CD14-positive monocyte (primary cell): ENCODE measurements at regions not wholly inside any gene's neighbourhood (a gene's known extent, or its start where the extent isn't known, plus 50 kb on each side); places are given as distances from the start of the nearest gene placed in this dataset.

ENCODE experiments used
- DNase-seq, 3 donors: peaks; one replicate each; pipeline ENCODE4 v3.0.0-alpha.2; 2011 to 2022
- H2AFZ ChIP-seq: 2 replicates; pipeline ENCODE4 v1.6.0; 2012; ENCODE audit warnings: mild to moderate bottlenecking, low read depth, low read length, inconsistent platforms; ENCODE audit not compliant: insufficient read depth, poor library complexity, severe bottlenecking
- H3K27ac ChIP-seq, 2 donors: 1 replicate in 1 of 2; 2 replicates in 1 of 2; pipeline ENCODE4 v1.5.1; 2012 to 2013; ENCODE audit warnings: low read length in 2 of 2, control low read depth in 1 of 2, inconsistent platforms in 1 of 2, low read depth in 1 of 2, mild to moderate bottlenecking in 1 of 2
- H3K27me3 ChIP-seq, 2 donors: one replicate each; pipeline versions ENCODE4 v1.6.0 to v1.6.1; 2011 to 2013; ENCODE audit warnings: low read length in 2 of 2; ENCODE audit not compliant: control insufficient read depth in 2 of 2, insufficient read depth in 2 of 2
- H3K36me3 ChIP-seq, 2 donors: replicated peaks in 1 of 2; 1 replicate in 1 of 2; 2 replicates in 1 of 2; pipeline versions ENCODE4 v1.5.1 to v1.6.1; 2012 to 2013; ENCODE audit warnings: low read length in 2 of 2, control low read depth in 1 of 2, inconsistent platforms in 1 of 2, mild to moderate bottlenecking in 1 of 2; ENCODE audit not compliant: insufficient read depth in 2 of 2, control insufficient read depth in 1 of 2
- H3K4me1 ChIP-seq, 2 donors: 1 replicate in 1 of 2; 2 replicates in 1 of 2; pipeline versions ENCODE4 v1.5.1 to v1.6.1; 2012 to 2013; ENCODE audit warnings: low read length in 2 of 2, control low read depth in 1 of 2, inconsistent platforms in 1 of 2, mild to moderate bottlenecking in 1 of 2, moderate library complexity in 1 of 2; ENCODE audit not compliant: insufficient read depth in 2 of 2, control insufficient read depth in 1 of 2
- H3K4me2 ChIP-seq: replicated peaks from 2 replicates; pipeline ENCODE3; 2012; ENCODE audit warnings: low read length, moderate library complexity, mild to moderate bottlenecking; ENCODE audit not compliant: poor library complexity, severe bottlenecking; ENCODE audit errors: extremely low read depth
- H3K4me3 ChIP-seq, 3 experiments: fragments of 200-600 bp in 1 of 3; sonication (generic) in 1 of 3; replicated peaks in 1 of 3; 1 replicate in 2 of 3; 2 replicates in 1 of 3; pipeline ENCODE4 v1.5.1; 2011 to 2013; ENCODE audit warnings: low read length in 3 of 3, mild to moderate bottlenecking in 3 of 3, control low read depth in 2 of 3, low read depth in 2 of 3, inconsistent platforms in 1 of 3, moderate library complexity in 1 of 3
- H3K79me2 ChIP-seq: 2 replicates; pipeline ENCODE4 v1.6.0; 2012; ENCODE audit warnings: mild to moderate bottlenecking, control low read depth, inconsistent platforms, low read length, moderate library complexity; ENCODE audit not compliant: insufficient read depth
- H3K9ac ChIP-seq: 2 replicates; pipeline ENCODE4 v1.6.0; 2017; ENCODE audit warnings: low read length, mild to moderate bottlenecking; ENCODE audit not compliant: insufficient read depth, poor library complexity, severe bottlenecking
- H3K9me3 ChIP-seq, 2 donors: replicated peaks in 1 of 2; 1 replicate in 1 of 2; 2 replicates in 1 of 2; pipeline versions ENCODE4 v1.5.1 to v1.6.1; 2012 to 2013; ENCODE audit warnings: low read length in 2 of 2, control low read depth in 1 of 2; ENCODE audit not compliant: control insufficient read depth in 1 of 2, insufficient read depth in 1 of 2
- H4K20me1 ChIP-seq: 2 replicates; pipeline ENCODE4 v1.6.0; 2012; ENCODE audit warnings: mild to moderate bottlenecking, low read length, control low read depth, moderate library complexity; ENCODE audit not compliant: insufficient read depth
- H3K27ac Mint-ChIP-seq, 7 donors: one replicate each; pipeline ENCODE4 v1.8.0; 2020; ENCODE audit warnings: mild to moderate bottlenecking in 7 of 7, mixed read lengths in 7 of 7, moderate library complexity in 6 of 7, inconsistent platforms in 2 of 7
- H3K27me3 Mint-ChIP-seq, 3 donors: one replicate each; pipeline ENCODE4 v1.8.0; 2021 to 2022; ENCODE audit warnings: low read depth in 3 of 3, mild to moderate bottlenecking in 3 of 3, mixed read lengths in 3 of 3, moderate library complexity in 3 of 3, inconsistent platforms in 1 of 3
- H3K36me3 Mint-ChIP-seq, 2 donors: one replicate each; pipeline ENCODE4 v1.8.0; 2020; ENCODE audit warnings: mixed read lengths in 2 of 2, inconsistent platforms in 1 of 2, mild to moderate bottlenecking in 1 of 2
- H3K4me1 Mint-ChIP-seq: one replicate; pipeline ENCODE4 v1.8.0; 2020; ENCODE audit warnings: mild to moderate bottlenecking, mixed read lengths
- H3K4me3 Mint-ChIP-seq, 2 donors: one replicate each; pipeline ENCODE4 v1.8.0; 2020; ENCODE audit warnings: mild to moderate bottlenecking in 2 of 2, mixed read lengths in 2 of 2, moderate library complexity in 1 of 2
- H3K9me3 Mint-ChIP-seq, 7 donors: one replicate each; pipeline ENCODE4 v1.8.0; 2020 to 2022; ENCODE audit warnings: mixed read lengths in 7 of 7, mild to moderate bottlenecking in 6 of 7, moderate library complexity in 6 of 7, inconsistent platforms in 2 of 7
- WGBS: methylation state at CpG from one replicate; pipeline ENCODE4 v1.1.5; 2013; ENCODE audit warnings: missing lambda C conversion rate; ENCODE audit not compliant: insufficient coverage; 5-methylcytosine and 5-hydroxymethylcytosine counted together
- intact Hi-C, 2 donors: fragments of 100-400 bp; cut with micrococcal nuclease; formaldehyde crosslinking; loops; one replicate each; pipeline versions ENCODE4 v1.15.0 to v1.15.1; 2023
- TF ChIP-seq, protein P1 (sequence below): fragments of 200-600 bp; IDR thresholded peaks from one replicate; pipeline ENCODE4 v1.8.0; 2022; ENCODE audit warnings: antibody characterized with exemption, mild to moderate bottlenecking

DNA sequence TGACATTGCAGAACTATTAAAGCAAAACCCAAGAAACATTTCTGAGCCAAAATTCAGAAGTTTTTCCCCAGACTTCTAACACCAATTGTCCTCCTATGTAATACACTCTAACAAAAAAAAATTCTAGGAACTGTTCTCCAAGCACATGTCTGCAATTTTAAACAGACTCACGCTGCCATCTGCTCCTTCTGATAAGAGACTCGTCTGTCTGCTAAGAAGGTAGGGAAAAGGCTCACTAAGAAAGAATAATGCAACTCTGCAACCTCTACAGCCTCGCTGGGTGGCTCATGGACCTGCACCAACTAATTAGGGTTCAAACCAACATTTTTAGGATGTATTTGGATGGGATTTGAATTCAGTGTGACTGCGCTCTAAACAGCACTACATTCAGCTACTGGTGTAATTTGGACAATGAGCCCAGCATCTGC is 366.5 kb downstream of the DSC3 start:
- no CpG with 5 or more reads among the region's 4 CpGs for WGBS
- Histone ChIP-seq H4K20me1 (no peaks in the 10 kb centered on the region), H3K27ac (no peak overlapping the region), H3K36me3 (no peaks in the 10 kb centered on the region), H3K27me3 (no peaks in the 10 kb centered on the region), H2AFZ (no peak overlapping the region), H3K4me1 (no peaks in the 10 kb centered on the region), H3K9me3 (no peaks in the 10 kb centered on the region), H3K4me2 (no peak overlapping the region), H3K79me2 (no peaks in the 10 kb centered on the region), H3K4me3 (no peak overlapping the region), H3K9ac (no peak overlapping the region)
- no peaks in the 10 kb centered on the region for H3K4me1 Mint-ChIP-seq
- H3K4me3 Mint-ChIP-seq: no peak overlapping the region
- intact Hi-C loops: no loop called here
- H3K27ac Mint-ChIP-seq: no peak overlapping the region
- TF ChIP-seq, protein P1, sequence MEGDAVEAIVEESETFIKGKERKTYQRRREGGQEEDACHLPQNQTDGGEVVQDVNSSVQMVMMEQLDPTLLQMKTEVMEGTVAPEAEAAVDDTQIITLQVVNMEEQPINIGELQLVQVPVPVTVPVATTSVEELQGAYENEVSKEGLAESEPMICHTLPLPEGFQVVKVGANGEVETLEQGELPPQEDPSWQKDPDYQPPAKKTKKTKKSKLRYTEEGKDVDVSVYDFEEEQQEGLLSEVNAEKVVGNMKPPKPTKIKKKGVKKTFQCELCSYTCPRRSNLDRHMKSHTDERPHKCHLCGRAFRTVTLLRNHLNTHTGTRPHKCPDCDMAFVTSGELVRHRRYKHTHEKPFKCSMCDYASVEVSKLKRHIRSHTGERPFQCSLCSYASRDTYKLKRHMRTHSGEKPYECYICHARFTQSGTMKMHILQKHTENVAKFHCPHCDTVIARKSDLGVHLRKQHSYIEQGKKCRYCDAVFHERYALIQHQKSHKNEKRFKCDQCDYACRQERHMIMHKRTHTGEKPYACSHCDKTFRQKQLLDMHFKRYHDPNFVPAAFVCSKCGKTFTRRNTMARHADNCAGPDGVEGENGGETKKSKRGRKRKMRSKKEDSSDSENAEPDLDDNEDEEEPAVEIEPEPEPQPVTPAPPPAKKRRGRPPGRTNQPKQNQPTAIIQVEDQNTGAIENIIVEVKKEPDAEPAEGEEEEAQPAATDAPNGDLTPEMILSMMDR: no peak
- DNase-seq: no peak
- H3K9me3 Mint-ChIP-seq: peaks cover 0 to 2% (median 0%) of the 10 kb centered on the region in 7 donors
- no peaks in the 10 kb centered on the region for H3K27me3 Mint-ChIP-seq
- no peaks in the 10 kb centered on the region for H3K36me3 Mint-ChIP-seq

DNA sequence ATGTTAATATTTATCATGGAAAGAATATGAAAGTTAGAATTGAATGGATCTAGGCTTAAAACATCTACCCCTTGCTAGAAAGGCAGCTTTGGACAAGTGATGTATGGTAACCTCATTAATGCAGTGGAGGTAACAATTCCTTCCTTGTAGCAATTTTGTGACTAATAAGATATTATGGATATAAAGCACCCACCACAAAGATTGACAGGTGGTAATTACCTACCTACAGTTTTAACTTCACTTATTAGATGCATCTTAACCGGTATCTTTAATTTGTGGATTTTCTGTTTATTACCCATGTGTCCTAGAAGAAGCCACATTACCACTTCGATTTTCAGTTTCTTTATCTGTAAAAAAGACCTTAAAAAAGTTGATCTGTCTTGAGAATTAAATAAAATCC is 367.0 kb downstream of the DSC3 start:
- Histone ChIP-seq H3K4me1 (no peaks in the 10 kb centered on the region), H3K4me2 (no peak overlapping the region), H3K79me2 (no peaks in the 10 kb centered on the region), H3K4me3 (no peak overlapping the region), H3K9me3 (no peaks in the 10 kb centered on the region), H2AFZ (no peak overlapping the region), H3K27me3 (no peaks in the 10 kb centered on the region), H3K36me3 (no peaks in the 10 kb centered on the region), H3K9ac (no peak overlapping the region), H4K20me1 (no peaks in the 10 kb centered on the region), H3K27ac (no peak overlapping the region)
- TF ChIP-seq, protein P1: no peak
- Mint-ChIP-seq H3K9me3 (peaks cover 0 to 2% (median 0%) of the 10 kb centered on the region in 7 donors), H3K36me3 (no peaks in the 10 kb centered on the region), H3K27me3 (no peaks in the 10 kb centered on the region), H3K4me3 (no peak overlapping the region), H3K27ac (no peak overlapping the region), H3K4me1 (no peaks in the 10 kb centered on the region)
- DNase-seq: no peak
- intact Hi-C loops: no loop called here
- no CpG with 5 or more reads among the region's 2 CpGs for WGBS
